ENCODE measurements at regions not wholly inside any gene's neighbourhood (a gene's known extent, or its start where the extent isn't known, plus 50 kb on each side); places are given as distances from the start of the nearest gene placed in this dataset.

GRCh38 chr5:30237189-30237588 is 956.3 kb upstream of the CDH6 start:
- no peak overlapping the region for H3K27ac ChIP-seq (ENCODE audit: low read depth)
- H3F3A ChIP-seq (replicated peaks; ENCODE audit: low read depth): no peaks in the 10 kb centered on the region
- peaks cover 5% of the 10 kb centered on the region; the same call in 1 of the 2 replicates for H3K4me1 ChIP-seq (ENCODE audit: insufficient read depth)
- ATAC-seq: no peak
- Mint-ChIP-seq H3K4me1 (peaks cover 13% of the 10 kb centered on the region), H3K36me3 (ENCODE audit: low read depth) (peaks cover 7% of the 10 kb centered on the region; the same call in 2 of the 3 replicates), H3K9me3 (peaks cover 6% of the 10 kb centered on the region; the same call in 2 of the 3 replicates), H3K27ac (no peak overlapping the region), H3K27me3 (ENCODE audit: insufficient read depth, low read depth, poor library complexity) (no peaks in the 10 kb centered on the region), H3K4me3 (no peak overlapping the region)
- H4K20me1 ChIP-seq (replicated peaks; ENCODE audit: insufficient read depth): no peaks in the 10 kb centered on the region
- no peak for DNase-seq (ENCODE audit: low spot score)
- H3K9me2 ChIP-seq (ENCODE audit: insufficient read depth): peaks cover 3% of the 10 kb centered on the region
- no peak overlapping the region for H2AFZ ChIP-seq
- H3K36me3 ChIP-seq (ENCODE audit: insufficient read depth): no peaks in the 10 kb centered on the region; the same call in 1 of the 2 replicates
- TF ChIP-seq ZNF462 (CRISPR knock-in tag; IDR thresholded peaks at IDR 0.05) (no peak), ETS1 (IDR thresholded peaks at IDR 0.05) (no peak), JUNB (IDR thresholded peaks at IDR 0.05; ENCODE audit: unreplicated experiment) (no peak), CREB1 (CRISPR knock-in tag; IDR thresholded peaks at IDR 0.05; ENCODE audit: low read depth) (no peak), CTCF (conservative IDR thresholded peaks at IDR 0.05; ENCODE audit: low read depth in 2 of 2) (no peak), EZH2phosphoT487 (IDR thresholded peaks at IDR 0.05; ENCODE audit: unreplicated experiment) (no peak)
- H3K4me3 ChIP-seq: no peak overlapping the region
- H3K4me2 ChIP-seq: no peak overlapping the region
- no peaks in the 10 kb centered on the region for H3K79me2 ChIP-seq (replicated peaks; ENCODE audit: insufficient read depth)
- H3K27me3 ChIP-seq (ENCODE audit: insufficient read depth): no peaks in the 10 kb centered on the region

Measured in GM23338 (cell line).